HEK293T (cell line): ENCODE measurements at regions not wholly inside any gene's neighbourhood (a gene's known extent, or its start where the extent isn't known, plus 50 kb on each side); places are given as distances from the start of the nearest gene placed in this dataset.
"Not testable (repeated sequence)": the region's sequence is repeated elsewhere in the genome, so short reads cannot be mapped to it uniquely, and the experiment has no call there.

Experiments used
- ELF4 ChIP-seq: fragments of 450-650 bp; IDR thresholded peaks from 2 replicates; pipeline ENCODE4 v1.6.1; 2017; ENCODE audit warnings: antibody characterized with exemption
- FOXA1 ChIP-seq: fragments of 450-650 bp; IDR thresholded peaks from 2 replicates; pipeline ENCODE4 v1.6.1; 2016; ENCODE audit warnings: mild to moderate bottlenecking
- FOXK2 ChIP-seq: fragments of 450-650 bp; IDR thresholded peaks from 2 replicates; pipeline ENCODE4 v1.6.1; 2016; ENCODE audit warnings: mild to moderate bottlenecking
- LEF1 ChIP-seq: fragments of 450-650 bp; IDR thresholded peaks from 2 replicates; pipeline ENCODE4 v1.6.1; 2017; ENCODE audit warnings: mild to moderate bottlenecking, borderline replicate concordance
- NFRKB ChIP-seq: fragments of 450-650 bp; IDR thresholded peaks from 2 replicates; pipeline ENCODE4 v1.6.1; 2016; ENCODE audit warnings: mild to moderate bottlenecking, moderate library complexity
- SP1 ChIP-seq: fragments of 450-650 bp; IDR thresholded peaks from 2 replicates; pipeline ENCODE4 v1.6.1; 2017
- SUZ12 ChIP-seq: fragments of 450-650 bp; IDR thresholded peaks from 2 replicates; pipeline ENCODE4 v1.6.1; 2016; ENCODE audit warnings: mild to moderate bottlenecking
- TARDBP ChIP-seq: fragments of 450-650 bp; IDR thresholded peaks from 2 replicates; pipeline ENCODE4 v1.6.1; 2016

DNA sequence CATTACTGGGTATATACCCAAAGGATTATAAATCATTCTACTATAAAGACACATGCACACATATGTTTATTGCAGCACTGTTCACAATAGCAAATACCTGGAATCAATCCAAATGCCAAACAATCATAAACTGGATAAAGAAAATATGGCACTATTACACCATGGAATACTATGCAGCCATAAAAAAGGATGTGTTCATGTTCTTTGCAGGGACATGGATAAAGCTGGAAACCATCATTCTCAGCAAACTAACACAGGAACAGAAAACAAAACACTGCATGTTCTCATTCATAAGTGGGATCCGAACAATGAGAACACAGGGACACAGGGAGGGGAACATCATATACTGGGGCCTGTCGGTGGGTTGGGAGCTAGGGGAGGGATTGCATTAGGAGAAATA, 591.7 kb downstream of the TBL1XR1 start:
- not testable (repeated sequence) for TF ChIP-seq NFRKB, SUZ12, ELF4, FOXK2, TARDBP, SP1, FOXA1, LEF1
